ENCODE measurements at regions not wholly inside any gene's neighbourhood (a gene's known extent, or its start where the extent isn't known, plus 50 kb on each side); places are given as distances from the start of the nearest gene placed in this dataset.

- TF ChIP-seq GABPA (IDR thresholded peaks at IDR 0.05; ENCODE audit: borderline replicate concordance, insufficient read depth, low read length) (no peak), TAF1 (IDR thresholded peaks at IDR 0.05; ENCODE audit: low read depth, low read length) (no peak), CTCF (IDR thresholded peaks at IDR 0.05; ENCODE audit: control extremely low read depth in 1 of 3, insufficient read depth in 1 of 3, low read depth in 1 of 3, low read length in 3 of 3) (no peak), YY1 (IDR thresholded peaks at IDR 0.05; ENCODE audit: low read depth, low read length) (no peak), CREB1 (IDR thresholded peaks at IDR 0.05) (no peak), E2F6 (IDR thresholded peaks at IDR 0.05) (no peak), ZNF274 (IDR thresholded peaks at IDR 0.05; ENCODE audit: borderline replicate concordance, extremely low read depth, low read length) (no peak)
These were observed 171.2 kb downstream of the RTP5 start for GRCh38 chr2:242040681-242041080.

Measured in H1 (cell line).